HG03196 (cell line): ENCODE measurements at regions not wholly inside any gene's neighbourhood (a gene's known extent, or its start where the extent isn't known, plus 50 kb on each side); places are given as distances from the start of the nearest gene placed in this dataset.
"Not testable (repeated sequence)": the region's sequence is repeated elsewhere in the genome, so short reads cannot be mapped to it uniquely, and the experiment has no call there.

Experiments
- ATAC-seq: cut with Tn5 transposase; IDR thresholded peaks from one replicate; pipeline ENCODE4 v1.9.1; 2021; ENCODE audit not compliant: unreplicated experiment

- ATAC-seq = no peak
These were observed 70.7 kb downstream of the FAM50B start for GRCh38 chr6:3919849-3920248.

DNA sequence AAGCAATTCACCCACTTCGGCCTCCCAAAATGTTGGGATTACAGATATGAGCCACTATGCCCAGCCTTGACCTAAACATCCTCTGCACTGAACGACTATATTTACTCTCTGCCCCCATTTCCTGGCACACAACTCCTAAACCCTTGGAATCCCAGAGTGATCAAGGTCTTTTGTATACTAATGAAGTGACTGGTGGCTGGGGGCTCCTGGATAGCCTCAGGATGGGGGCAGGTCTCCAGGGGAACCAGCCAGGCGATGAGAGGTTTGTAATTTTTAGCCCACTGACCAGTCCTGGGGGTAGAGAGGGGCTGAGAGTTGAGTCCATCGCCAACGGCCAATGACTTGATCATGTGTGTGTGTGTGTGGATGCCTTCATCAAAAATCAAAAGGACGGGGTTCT is 71.1 kb downstream of the FAM50B start:
- ATAC-seq = no peak

DNA sequence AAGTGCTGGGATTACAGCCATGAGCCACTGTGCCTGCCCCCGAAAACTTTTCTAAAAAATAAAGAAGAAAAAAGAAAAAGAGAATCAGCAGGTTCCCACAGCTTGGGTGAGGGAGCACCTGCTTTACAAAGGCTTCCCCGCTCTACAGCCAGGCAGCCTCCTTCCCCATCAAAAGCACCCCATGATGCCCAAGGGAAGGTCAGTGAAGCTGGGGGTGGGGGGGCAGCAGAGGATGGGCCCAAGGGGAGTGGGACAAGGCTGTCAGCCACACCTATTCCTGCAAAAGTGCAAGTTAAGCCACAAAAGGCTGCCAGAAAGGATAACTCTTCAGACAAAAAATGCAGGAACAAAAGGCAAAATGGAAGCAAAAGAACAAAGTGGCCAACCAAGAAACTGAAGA is 72.5 kb downstream of the FAM50B start:
- no peak for ATAC-seq

GRCh38 chr6:3922619-3923018 is 73.4 kb downstream of the FAM50B start:
- ATAC-seq = not testable (repeated sequence)

DNA sequence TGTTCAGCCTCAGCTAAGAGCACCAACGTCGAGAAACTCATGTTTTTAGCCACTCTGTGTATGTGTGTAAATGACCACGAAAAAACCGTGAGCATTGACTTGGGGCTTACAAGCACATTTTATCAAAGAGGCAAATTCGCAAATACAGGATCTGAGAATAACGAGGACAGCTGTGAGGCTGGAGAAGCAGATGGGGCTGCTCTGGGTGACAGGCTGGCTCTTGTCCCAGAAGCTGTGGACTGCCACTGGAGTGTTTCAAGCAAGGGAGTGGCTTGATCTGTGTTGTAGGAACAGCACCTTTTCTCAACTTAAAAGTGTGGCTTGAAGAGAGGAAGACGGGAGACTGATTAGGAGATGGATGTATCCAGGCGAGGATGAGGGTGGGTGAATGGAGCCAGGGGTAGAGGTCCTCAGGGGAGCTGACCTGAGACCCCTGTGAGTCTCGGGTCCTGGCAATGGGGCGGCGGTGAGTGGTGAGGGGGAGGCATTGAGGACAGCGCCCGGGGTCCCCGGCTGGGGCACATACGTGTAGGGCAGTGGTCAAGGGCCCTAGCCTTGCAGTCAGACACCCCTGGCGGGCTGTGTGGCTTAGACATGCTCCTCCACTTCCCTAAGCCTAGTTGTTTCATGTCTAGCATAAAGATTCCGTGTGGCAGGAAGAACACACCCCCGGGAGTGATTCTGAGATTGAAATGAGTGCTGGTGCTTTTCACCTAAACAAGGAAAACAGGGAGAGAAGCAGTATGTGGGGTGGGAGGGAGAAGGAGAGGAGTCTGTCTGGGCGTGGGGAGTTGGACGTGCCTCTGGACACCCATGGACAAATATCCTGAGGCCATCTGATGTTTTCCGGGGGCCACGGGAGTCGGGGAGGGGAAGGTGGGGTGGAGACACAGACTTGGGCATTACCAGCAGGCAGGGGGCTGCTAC is 76.3 kb downstream of the FAM50B start:
- not testable (repeated sequence) for ATAC-seq

- ATAC-seq = no peak
These were observed 76.9 kb downstream of the FAM50B start for GRCh38 chr6:3926150-3926482.

- no peak for ATAC-seq
These were observed 78.9 kb downstream of the FAM50B start for GRCh38 chr6:3928111-3928510.

- ATAC-seq = no peak
These were observed 80.2 kb downstream of the FAM50B start for GRCh38 chr6:3929281-3929798.

- no peak for ATAC-seq
These were observed 88.3 kb downstream of the FAM50B start for GRCh38 chr6:3937438-3937837.

- no peak for ATAC-seq
These were observed 89.7 kb downstream of the FAM50B start for GRCh38 chr6:3938715-3939367.

DNA sequence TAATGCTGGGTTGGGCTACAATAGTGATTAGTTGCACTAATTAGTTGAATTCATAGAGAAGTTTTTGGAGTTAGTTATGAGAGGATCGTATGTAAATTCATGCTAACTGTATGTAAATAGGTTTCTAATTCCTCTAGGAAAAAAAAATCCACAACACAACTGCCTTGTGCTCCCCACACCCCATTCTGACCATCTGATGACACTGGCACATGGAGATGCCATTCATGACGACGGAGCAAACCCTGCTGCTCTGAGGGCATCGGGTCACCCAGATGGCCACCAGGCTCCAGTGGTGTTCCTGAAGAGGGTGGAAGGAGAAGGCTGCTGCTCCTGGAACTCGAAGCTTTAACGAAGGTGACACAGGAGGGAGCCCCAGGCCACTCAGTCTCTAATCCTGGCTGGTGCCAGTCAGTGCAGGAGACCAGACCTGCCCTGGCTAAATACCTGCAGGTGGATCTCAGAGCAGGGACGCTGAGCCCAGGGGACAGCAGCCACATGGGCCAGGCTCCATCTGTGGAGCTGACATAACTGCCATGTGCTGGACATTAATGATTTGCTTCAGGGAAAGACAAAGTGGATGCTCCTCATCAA is 90.3 kb downstream of the FAM50B start:
- ATAC-seq = no peak

DNA sequence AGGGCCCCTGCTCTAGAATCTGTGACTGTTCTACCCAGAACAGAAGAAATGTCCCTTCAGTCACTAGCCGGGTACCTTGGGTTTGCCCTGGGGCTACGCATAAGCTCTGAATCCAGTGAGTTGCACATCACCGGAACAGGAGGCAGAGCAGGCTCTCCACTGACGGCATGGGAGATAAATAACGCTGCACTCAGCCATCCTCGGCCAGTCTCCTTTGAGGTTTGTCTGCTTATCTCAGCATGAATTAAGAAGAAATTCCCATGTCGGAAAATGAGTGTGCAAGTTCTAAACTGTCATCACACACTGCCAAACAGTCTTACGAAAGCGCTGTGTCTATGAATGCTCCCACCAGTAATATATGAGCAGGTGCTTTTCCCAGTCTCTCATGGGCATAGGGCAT is 90.8 kb downstream of the FAM50B start:
- ATAC-seq = no peak

DNA sequence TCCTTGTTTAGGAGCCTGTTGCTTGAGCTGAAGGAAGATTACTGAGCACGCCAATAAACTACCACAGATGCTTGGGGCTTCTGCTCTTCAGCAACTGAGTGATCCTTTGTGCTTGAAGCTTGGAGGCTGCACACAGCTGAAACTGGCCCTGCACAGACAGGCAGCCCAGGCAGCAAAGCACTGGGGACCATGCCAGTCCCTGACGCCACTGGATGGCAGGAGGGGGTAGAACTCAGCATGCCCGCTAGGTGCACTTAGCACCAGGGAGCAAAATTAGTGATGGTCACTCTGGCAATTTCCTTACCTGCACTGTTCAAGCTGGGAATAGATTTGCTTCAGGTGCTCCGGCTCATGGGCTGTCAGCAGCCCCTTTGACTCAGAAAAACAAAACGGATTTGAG is 91.5 kb downstream of the FAM50B start:
- ATAC-seq = no peak

- ATAC-seq = no peak
These were observed 94.2 kb downstream of the FAM50B start for GRCh38 chr6:3943331-3943765.

DNA sequence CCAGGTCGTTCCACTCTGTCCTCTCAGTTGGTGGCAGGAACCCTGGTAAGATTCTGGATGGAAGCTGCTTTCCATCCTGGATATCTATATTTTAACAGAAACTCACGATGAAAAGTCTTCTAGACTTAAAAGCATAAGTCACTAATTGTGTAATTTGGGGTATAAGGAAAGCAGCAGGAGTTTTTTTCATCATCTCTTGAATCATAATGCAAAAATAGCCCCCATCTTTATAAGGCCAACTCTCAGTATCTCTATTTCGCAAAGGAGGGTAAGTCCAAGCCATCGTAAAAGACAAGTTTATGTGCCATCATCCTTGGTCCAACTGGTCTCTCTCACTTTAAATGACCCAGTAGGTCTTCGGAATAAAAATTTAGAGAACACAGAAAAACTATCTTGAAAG is 95.1 kb downstream of the FAM50B start:
- ATAC-seq = no peak

DNA sequence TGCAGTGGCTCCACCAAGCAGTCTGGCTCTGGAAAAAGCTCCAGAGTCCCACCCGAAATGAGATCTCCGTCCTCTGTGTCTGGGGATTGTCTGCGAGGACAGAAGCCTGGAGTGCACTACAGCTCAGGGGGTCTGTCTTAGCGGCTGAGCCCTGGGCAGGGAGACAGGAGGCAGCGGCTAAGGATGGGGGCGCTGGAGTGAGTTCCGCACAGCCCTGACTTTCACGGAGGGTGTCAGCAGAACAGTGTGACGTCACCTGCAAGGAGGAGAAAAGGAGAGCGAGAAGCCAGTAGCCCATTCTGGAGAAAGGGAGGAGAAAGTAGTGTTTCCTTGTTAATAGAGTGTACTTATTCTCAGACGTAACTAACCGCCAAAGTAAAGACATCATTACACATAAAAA is 97.6 kb downstream of the FAM50B start:
- ATAC-seq = no peak

DNA sequence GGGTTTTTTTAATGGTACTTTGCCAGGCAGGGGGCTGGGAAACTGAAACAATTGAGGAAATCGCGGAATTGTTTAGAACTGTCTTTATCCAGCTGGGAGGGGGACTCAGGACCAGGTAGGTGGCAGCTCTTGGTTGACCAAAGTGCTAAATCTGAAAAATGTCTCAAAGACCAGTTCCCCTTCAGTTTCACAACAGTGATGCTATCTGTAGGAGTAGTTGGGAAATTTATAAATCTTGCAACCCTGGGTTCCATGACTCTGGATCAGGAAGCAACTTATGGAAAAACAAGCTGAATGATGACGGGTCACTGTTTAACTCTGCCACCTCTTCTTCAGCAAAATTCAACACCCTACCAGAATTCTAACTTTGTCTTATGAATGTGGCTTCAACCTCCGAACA is 99.7 kb downstream of the FAM50B start:
- no peak for ATAC-seq

DNA sequence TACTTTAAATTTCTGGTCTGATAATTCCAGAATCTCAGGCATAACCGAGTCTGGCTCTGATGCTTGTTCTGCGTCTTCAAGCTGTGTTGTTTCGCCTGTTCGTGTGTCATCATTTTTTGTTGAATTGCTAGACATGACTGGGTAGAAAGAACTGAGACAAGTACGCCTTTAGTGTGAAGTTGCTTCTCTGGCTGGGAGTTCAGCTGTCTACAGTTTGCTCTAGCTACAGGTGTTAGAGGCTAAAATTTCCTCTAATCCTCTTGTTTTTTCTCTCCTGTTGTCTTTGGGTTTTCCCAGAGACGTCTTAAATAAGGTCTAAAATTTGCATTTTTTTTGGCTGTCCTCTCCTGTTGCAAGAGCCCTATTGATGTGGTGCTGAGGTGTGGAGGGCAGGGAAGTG is 100.3 kb downstream of the FAM50B start:
- ATAC-seq = no peak

DNA sequence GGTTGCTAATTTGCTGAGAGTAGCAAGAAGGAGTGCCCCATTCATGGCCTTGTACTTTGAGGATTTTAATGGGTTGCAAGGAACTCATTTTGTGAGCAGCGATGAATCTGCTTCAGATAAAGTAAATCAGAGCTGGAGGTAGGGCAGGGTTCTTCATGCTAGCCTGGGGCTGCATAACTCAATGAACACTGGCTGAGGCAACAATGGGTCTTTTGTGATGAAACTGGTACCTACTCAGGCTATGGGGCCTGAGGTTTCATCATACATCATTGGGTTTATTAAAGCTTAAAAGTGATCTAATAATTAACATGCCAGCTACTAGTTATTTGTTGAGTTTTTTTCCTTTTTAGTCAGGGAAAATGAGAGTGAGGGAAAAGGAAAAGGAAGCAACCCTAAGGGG is 106.9 kb downstream of the FAM50B start:
- ATAC-seq = no peak

DNA sequence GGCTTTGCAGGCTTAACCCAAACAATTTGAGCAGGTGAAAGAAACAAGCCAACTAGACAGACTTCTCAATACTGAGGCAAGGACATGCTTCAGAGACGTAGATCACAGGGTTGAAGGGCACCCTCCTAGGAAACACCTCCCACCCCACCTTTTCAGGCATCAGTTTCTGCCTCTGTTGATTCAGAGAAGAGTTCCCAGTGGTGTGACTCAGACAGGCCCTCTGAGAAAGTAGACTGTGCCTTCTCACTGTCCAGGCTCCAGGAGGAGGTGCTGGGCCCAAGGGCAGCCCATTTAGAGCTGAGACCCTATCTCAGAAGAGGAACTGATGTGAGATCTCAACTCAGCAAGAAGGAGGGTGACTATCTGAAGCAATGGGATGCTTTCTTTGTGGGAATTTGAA is 108.1 kb downstream of the FAM50B start:
- ATAC-seq = no peak

- no peak for ATAC-seq
These were observed 109.1 kb downstream of the FAM50B start for GRCh38 chr6:3958255-3958654.

GRCh38 chr6:3959385-3959784 is 110.2 kb downstream of the FAM50B start:
- ATAC-seq = no peak
